ENCODE measurements at regions not wholly inside any gene's neighbourhood (a gene's known extent, or its start where the extent isn't known, plus 50 kb on each side); places are given as distances from the start of the nearest gene placed in this dataset.

- TF ChIP-seq GATA2 (IDR thresholded peaks at IDR 0.05; ENCODE audit: low read depth, low read length) = no peak
- no peak for TF ChIP-seq GATA3 (IDR thresholded peaks at IDR 0.05; ENCODE audit: low read depth, low read length)
These were observed 115.2 kb upstream of the AGBL1 start for GRCh38 chr15:85964471-85964870.

DNA sequence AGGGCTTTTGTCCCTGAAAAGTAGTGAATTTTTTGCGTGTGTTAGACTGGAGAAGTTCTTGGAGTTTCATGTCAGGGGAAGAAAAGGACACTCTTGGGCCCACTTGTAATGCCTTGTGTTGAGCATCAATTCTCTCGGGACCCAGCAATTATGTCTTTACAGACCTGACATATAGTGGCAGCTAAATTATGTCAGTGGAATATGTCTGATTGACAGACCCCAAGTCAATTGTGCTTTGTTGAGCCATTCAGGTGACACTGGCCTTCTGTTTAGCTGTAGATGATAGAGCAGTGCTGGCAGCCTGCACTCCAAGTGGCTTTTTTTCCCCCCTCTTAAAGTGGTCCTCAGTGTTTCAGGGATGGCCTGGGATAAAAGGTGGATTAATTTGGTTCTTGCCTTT is 112.1 kb upstream of the AGBL1 start:
- TF ChIP-seq GATA2 (IDR thresholded peaks at IDR 0.05; ENCODE audit: low read depth, low read length) (no peak), GATA3 (IDR thresholded peaks at IDR 0.05; ENCODE audit: low read depth, low read length) (no peak)

- TF ChIP-seq GATA3 (IDR thresholded peaks at IDR 0.05; ENCODE audit: low read depth, low read length) = no peak
- TF ChIP-seq GATA2 (IDR thresholded peaks at IDR 0.05; ENCODE audit: low read depth, low read length) = no peak
These were observed 106.7 kb upstream of the AGBL1 start for GRCh38 chr15:85972805-85973540.

DNA sequence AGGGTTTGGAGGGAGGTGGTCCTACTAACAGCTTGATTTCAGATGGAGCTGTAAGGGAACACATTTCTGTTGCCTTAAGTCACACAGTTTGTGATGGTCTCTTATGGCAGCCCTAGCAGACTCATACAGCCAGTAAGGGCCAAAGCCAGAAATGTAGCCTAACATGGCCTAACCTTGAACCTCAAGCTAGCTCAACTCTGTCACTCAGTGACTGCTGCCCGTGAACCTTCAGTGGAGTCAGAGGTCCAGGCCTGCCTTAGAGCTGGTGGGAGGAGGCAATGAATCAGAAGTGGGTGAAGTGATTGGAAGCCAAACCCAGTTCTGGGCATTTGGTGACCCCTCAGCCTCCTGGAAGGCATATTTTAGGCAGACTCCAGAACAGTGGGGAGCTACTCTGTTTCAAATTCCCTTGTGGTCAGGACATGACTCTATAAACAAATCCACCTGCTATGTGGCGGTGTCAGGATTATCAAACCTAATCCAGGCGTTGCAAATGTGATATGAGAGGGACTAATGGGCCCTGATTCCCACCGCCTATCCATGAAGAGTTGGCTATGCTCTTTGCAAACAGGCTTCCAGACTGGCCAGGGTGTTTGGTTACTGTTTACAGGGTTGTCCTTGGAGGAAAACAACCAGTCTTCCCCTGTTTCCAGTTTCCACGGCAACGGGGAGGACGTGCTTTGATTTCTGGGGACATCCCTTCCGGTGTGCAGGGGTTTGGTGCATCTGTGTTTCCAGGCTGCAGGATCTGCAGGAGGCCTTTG is 105.9 kb upstream of the AGBL1 start:
- TF ChIP-seq GATA2 (IDR thresholded peaks at IDR 0.05; ENCODE audit: low read depth, low read length) (no peak), GATA3 (IDR thresholded peaks at IDR 0.05; ENCODE audit: low read depth, low read length) (no peak)

- TF ChIP-seq GATA2 (IDR thresholded peaks at IDR 0.05; ENCODE audit: low read depth, low read length) (no peak), GATA3 (IDR thresholded peaks at IDR 0.05; ENCODE audit: low read depth, low read length) (no peak)
These were observed 105.3 kb upstream of the AGBL1 start for GRCh38 chr15:85974348-85974705.

GRCh38 chr15:85974742-85975141 is 104.9 kb upstream of the AGBL1 start:
- no peak for TF ChIP-seq GATA3 (IDR thresholded peaks at IDR 0.05; ENCODE audit: low read depth, low read length)
- no peak for TF ChIP-seq GATA2 (IDR thresholded peaks at IDR 0.05; ENCODE audit: low read depth, low read length)

- TF ChIP-seq GATA2 (IDR thresholded peaks at IDR 0.05; ENCODE audit: low read depth, low read length) = no peak
- no peak for TF ChIP-seq GATA3 (IDR thresholded peaks at IDR 0.05; ENCODE audit: low read depth, low read length)
These were observed 103.6 kb upstream of the AGBL1 start for GRCh38 chr15:85976102-85976501.

DNA sequence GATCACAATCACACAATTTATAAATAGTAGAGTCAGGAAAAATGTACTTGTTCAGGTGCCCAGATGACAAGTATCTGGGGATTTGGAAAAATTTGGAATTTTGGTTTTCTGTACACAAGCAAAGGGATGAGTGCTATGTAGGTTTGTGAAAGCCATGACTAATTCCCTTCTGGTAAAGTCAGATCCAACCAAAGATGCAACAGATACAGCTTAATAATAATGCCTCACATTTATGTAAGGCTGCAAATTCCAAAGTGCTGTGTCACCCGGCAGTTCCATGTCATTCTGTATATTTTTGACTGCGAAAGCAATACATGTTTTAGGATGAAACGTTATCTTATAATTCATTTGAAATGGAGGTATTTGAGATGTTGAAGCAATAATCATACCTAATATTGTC is 102.7 kb upstream of the AGBL1 start:
- TF ChIP-seq GATA3 (IDR thresholded peaks at IDR 0.05; ENCODE audit: low read depth, low read length) (no peak), GATA2 (IDR thresholded peaks at IDR 0.05; ENCODE audit: low read depth, low read length) (no peak)

DNA sequence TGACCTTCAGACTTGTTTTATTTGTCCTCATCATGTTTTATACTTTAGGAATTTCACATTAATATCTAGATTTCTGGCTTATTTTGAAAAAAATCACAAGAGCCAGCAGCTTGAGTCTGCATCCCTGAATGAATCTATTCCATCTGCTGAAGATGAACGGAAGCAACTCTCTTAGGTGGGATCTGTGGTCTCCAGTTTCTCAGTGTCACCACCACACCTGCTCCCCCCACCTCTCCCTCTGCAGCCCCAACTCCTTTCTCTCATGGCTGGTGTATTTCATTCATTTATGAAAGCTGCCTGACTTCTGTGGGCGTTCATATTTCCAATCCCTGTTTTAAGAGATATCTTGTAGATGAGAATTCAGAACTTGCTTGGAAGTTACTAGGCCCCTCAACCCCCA is 102.1 kb upstream of the AGBL1 start:
- TF ChIP-seq GATA2 (IDR thresholded peaks at IDR 0.05; ENCODE audit: low read depth, low read length) = no peak
- TF ChIP-seq GATA3 (IDR thresholded peaks at IDR 0.05; ENCODE audit: low read depth, low read length) = no peak

- TF ChIP-seq GATA2 (IDR thresholded peaks at IDR 0.05; ENCODE audit: low read depth, low read length) = no peak
- TF ChIP-seq GATA3 (IDR thresholded peaks at IDR 0.05; ENCODE audit: low read depth, low read length) = no peak
These were observed 99.7 kb upstream of the AGBL1 start for GRCh38 chr15:85979929-85980328.

- TF ChIP-seq GATA3 (IDR thresholded peaks at IDR 0.05; ENCODE audit: low read depth, low read length) (no peak), GATA2 (IDR thresholded peaks at IDR 0.05; ENCODE audit: low read depth, low read length) (no peak)
These were observed 98.7 kb upstream of the AGBL1 start for GRCh38 chr15:85980946-85981345.

DNA sequence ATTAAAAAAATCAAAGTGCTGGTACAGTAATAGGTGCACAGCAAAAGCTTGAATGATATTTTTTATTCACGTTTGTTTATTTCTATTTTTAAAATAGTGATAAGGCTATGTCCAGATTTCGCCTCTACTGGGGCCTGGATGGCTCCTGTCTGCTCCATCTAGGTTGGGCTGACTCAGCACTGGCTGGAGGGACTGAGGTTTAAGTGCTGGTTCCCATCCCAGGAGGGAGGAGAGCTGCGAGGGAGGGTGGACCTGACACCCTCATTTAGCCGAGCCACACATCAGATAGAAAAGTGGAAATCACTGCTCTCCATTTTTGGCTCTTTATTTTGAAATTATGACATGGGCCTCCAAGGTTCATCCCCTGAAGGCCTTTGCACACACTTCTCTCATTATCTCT is 95.4 kb upstream of the AGBL1 start:
- TF ChIP-seq GATA2 (IDR thresholded peaks at IDR 0.05; ENCODE audit: low read depth, low read length) (no peak), GATA3 (IDR thresholded peaks at IDR 0.05; ENCODE audit: low read depth, low read length) (no peak)

- no peak for TF ChIP-seq GATA2 (IDR thresholded peaks at IDR 0.05; ENCODE audit: low read depth, low read length)
- TF ChIP-seq GATA3 (IDR thresholded peaks at IDR 0.05; ENCODE audit: low read depth, low read length) = no peak
These were observed 93.6 kb upstream of the AGBL1 start for GRCh38 chr15:85986116-85986515.

- no peak for TF ChIP-seq GATA2 (IDR thresholded peaks at IDR 0.05; ENCODE audit: low read depth, low read length)
- TF ChIP-seq GATA3 (IDR thresholded peaks at IDR 0.05; ENCODE audit: low read depth, low read length) = no peak
These were observed 92.9 kb upstream of the AGBL1 start for GRCh38 chr15:85986741-85987140.

DNA sequence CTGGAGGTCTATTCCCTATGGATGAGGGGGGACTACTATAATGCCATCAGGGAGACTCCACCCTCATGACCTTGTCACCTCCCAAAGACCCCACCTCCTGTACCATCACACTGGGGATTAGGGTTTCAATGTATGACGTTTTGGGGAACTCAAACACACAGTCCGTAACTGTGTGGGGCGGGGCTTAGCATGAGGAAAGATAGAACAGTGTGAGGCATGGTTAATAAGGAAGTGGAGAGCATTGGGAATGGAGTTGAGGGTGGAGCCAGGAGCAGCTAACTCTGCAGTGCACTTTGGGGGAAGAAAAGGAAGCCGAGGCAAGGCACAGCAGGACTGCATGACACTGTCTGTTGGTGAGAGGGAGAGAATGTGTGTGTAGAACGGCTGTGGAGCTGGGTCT is 90.9 kb upstream of the AGBL1 start:
- TF ChIP-seq GATA3 (IDR thresholded peaks at IDR 0.05; ENCODE audit: low read depth, low read length) = no peak
- TF ChIP-seq GATA2 (IDR thresholded peaks at IDR 0.05; ENCODE audit: low read depth, low read length) = no peak

All from SH-SY5Y (cell line).